ENCODE measurements at regions not wholly inside any gene's neighbourhood (a gene's known extent, or its start where the extent isn't known, plus 50 kb on each side); places are given as distances from the start of the nearest gene placed in this dataset.

DNA sequence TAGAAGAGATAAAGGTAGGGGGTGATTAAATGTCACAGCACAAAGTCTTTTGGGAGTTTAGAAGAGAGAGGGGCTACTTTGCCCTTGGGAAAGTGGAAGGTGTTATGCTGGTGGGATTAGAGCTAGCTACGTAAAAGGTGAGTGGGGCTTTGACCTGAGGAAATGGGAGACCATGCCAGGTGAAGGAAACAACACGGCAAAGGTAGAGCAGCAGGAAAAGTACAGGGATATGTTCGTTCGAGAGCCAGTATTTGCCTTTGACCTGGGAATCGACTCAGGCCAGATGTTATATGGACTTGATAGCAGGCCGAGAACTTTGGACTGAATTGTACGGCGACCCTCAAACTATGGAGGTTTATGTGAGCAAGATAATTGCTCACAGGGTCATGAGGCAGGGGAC lies 55.7 kb upstream of the ACKR3 start:
- no peak overlapping the region for H3K4me3 ChIP-seq
- H4K20me1 ChIP-seq = no peaks in the 10 kb centered on the region
- no peaks in the 10 kb centered on the region for H3K36me3 ChIP-seq
- H3K4me1 ChIP-seq = peaks cover 24% of the 10 kb centered on the region
- no peak overlapping the region for H3K9ac ChIP-seq
- no peak overlapping the region for H3K4me2 ChIP-seq
- H3K27ac ChIP-seq = no peak overlapping the region
- no peak for TF ChIP-seq Cebpa-rat (IDR thresholded peaks at IDR 0.05)
- no peaks in the 10 kb centered on the region for H3K27me3 ChIP-seq
- no peaks in the 10 kb centered on the region for H3K9me3 ChIP-seq

DNA sequence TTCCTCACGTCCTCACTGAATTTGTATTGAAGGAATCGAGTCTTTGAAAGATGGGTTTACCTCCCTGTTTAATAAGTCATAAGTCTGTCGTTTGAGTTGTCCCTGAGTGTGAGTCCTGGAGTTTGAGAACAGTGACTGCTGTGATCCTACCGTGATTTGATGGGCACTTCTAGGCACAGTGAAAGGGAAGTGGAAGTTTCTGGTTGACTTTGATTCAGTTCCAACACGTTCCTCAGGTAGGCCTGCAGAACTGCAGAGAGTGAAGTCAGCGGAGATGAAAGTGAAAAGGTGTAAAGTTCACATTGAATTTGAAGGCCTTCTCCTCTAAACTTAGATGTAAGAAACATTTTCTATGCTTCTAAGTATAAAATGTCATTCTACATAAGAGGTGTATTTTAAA lies 52.9 kb upstream of the ACKR3 start:
- Histone ChIP-seq H3K27ac (no peak overlapping the region), H3K4me2 (no peak overlapping the region), H3K9me3 (no peaks in the 10 kb centered on the region), H3K9ac (no peak overlapping the region), H3K27me3 (no peaks in the 10 kb centered on the region), H3K4me1 (peaks cover 24% of the 10 kb centered on the region), H3K4me3 (no peak overlapping the region), H4K20me1 (no peaks in the 10 kb centered on the region), H3K36me3 (no peaks in the 10 kb centered on the region)
- no peak for TF ChIP-seq Cebpa-rat (IDR thresholded peaks at IDR 0.05)

DNA sequence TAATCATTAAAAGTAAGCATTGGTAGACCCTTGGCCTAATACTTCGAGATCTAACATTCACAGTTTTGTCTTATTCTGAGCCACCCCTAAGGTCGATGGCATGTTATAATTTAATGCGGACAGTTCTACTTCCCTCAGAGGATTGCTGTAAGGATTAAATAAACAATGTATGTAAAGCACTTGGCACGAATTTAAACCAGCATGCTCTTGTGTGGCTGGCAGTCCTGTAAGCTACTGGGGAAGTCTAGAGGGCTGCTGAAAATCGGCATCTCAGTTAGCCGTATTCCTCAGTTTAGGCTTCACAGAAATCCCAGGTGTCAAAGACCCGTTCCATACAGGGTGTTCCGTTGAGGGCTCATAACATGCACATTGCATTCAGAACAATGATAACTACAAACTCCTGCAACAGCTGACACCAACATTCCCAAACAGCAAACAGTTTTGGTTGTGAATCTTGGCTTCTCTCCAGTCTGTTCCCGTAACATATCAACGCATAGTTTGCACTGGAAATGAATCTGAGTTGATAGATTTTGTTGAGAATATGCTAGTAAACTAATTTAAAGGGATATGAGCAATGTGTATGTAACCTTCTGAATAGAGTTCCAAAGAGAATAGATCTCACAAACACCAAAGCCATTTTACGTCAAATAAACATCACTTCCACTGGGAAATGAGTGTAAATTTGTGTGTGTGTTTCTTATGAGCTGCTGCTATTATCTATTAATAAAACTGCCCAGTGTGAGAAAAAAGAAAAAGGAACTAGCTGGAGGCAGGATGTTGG lies 52.2 kb upstream of the ACKR3 start:
- Histone ChIP-seq H3K9me3 (no peaks in the 10 kb centered on the region), H4K20me1 (no peaks in the 10 kb centered on the region), H3K4me2 (peak overlapping the region; percentile 47; the same call in 1 of the 2 replicates), H3K9ac (no peak overlapping the region), H3K4me3 (no peak overlapping the region), H3K27me3 (no peaks in the 10 kb centered on the region), H3K27ac (no peak overlapping the region), H3K36me3 (no peaks in the 10 kb centered on the region), H3K4me1 (peaks cover 23% of the 10 kb centered on the region)
- no peak for TF ChIP-seq Cebpa-rat (IDR thresholded peaks at IDR 0.05)

Data from BLaER1 (cell line).